HG03354 (cell line): ENCODE measurements at regions not wholly inside any gene's neighbourhood (a gene's known extent, or its start where the extent isn't known, plus 50 kb on each side); places are given as distances from the start of the nearest gene placed in this dataset.
"Not testable (repeated sequence)": the region's sequence is repeated elsewhere in the genome, so short reads cannot be mapped to it uniquely, and the experiment has no call there.

Experiments used
- ATAC-seq: cut with Tn5 transposase; IDR thresholded peaks from one replicate; pipeline ENCODE4 v1.9.1; 2021; ENCODE audit warnings: mild to moderate bottlenecking; ENCODE audit not compliant: unreplicated experiment, poor library complexity, severe bottlenecking

GRCh38 chr6:142627474-142627873 lies 317.5 kb downstream of the HIVEP2 start:
- ATAC-seq, result no peak

- no peak for ATAC-seq
Observed at GRCh38 chr6:142631517-142632385, 313.2 kb downstream of the HIVEP2 start.

GRCh38 chr6:142633317-142633716 lies 311.7 kb downstream of the HIVEP2 start:
- no peak for ATAC-seq

GRCh38 chr6:142635130-142635529 lies 309.8 kb downstream of the HIVEP2 start:
- no peak for ATAC-seq

- no peak for ATAC-seq
Observed at GRCh38 chr6:142637624-142638351, 307.2 kb downstream of the HIVEP2 start.

GRCh38 chr6:142642651-142643050 lies 302.3 kb downstream of the HIVEP2 start:
- ATAC-seq, result no peak

GRCh38 chr6:142644866-142645265 lies 300.1 kb downstream of the HIVEP2 start:
- ATAC-seq, result no peak

GRCh38 chr6:142645663-142646062 lies 299.3 kb downstream of the HIVEP2 start:
- no peak for ATAC-seq

- no peak for ATAC-seq
Observed at GRCh38 chr6:142647449-142648035, 297.4 kb downstream of the HIVEP2 start.

- ATAC-seq, result no peak
Observed at GRCh38 chr6:142648036-142648451, 296.9 kb downstream of the HIVEP2 start.

- no peak for ATAC-seq
Observed at GRCh38 chr6:142648526-142648925, 296.4 kb downstream of the HIVEP2 start.

- ATAC-seq, result not testable (repeated sequence)
Observed at GRCh38 chr6:142649438-142650234, 295.3 kb downstream of the HIVEP2 start.

- ATAC-seq, result no peak
Observed at GRCh38 chr6:142651384-142651783, 293.6 kb downstream of the HIVEP2 start.

GRCh38 chr6:142653710-142654420 lies 291.1 kb downstream of the HIVEP2 start:
- ATAC-seq, result no peak

GRCh38 chr6:142659661-142660060 lies 285.3 kb downstream of the HIVEP2 start:
- ATAC-seq, result no peak

GRCh38 chr6:142665393-142665792 lies 279.6 kb downstream of the HIVEP2 start:
- no peak for ATAC-seq

- no peak for ATAC-seq
Observed at GRCh38 chr6:142666599-142667185, 278.3 kb downstream of the HIVEP2 start.

GRCh38 chr6:142669471-142670351 lies 275.3 kb downstream of the HIVEP2 start:
- ATAC-seq, result no peak
